ENCODE measurements at regions not wholly inside any gene's neighbourhood (a gene's known extent, or its start where the extent isn't known, plus 50 kb on each side); places are given as distances from the start of the nearest gene placed in this dataset.

DNA sequence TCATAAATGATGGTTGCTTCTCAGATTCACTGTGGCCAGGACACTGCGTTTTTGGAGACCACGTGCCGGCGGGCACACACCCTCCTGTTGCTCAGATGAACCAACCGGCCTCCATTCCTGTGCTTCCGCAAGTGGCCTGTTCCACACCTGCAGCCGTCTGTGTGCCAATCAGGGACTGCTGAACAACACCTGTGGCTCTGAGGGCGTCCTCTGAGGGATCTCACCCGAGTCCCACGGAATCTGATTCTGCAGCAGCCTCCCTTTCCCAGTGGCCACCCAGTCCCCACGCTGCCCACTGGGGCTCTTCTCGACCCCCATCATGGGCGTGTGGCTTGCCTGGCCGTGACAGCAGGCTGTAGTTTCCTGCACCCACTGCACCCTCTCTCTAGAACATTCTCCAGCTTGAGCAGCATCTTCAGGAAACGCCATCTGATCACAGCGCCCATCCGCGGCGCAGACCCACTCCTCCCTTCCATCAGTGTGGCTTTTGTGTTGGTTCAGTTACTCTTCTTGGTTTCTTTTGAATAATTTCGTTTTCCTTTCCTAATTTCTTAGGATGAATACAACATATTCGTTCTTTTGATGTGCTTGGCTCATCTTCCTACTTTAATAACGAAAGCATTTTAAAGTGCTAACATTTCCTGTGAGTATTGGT, 65.1 kb upstream of the SLC22A11 start:
- DNase-seq (no peak), ATAC-seq (no peak)
- intact Hi-C loops (cut with DNase I): no loop called here

DNA sequence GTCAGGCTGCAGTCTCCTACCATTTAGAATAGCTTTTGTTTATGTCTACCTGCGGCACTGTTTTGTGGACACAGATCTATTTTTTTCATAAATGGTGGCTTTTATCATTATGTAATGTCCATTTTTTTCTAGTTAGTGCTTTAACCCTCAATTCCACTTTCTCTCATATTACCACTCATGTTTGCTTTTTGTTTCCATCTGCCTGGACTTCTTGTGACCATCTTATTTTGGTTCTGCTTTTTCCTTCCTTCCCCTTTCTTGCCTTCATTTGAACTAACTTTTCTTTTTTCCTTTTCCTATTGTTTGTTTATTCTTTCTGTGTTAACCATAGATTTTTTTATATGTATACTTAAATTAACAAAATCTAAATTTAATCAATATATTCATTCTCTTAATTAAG, 63.2 kb upstream of the SLC22A11 start:
- ATAC-seq (no peak), DNase-seq (no peak)
- intact Hi-C loops (cut with DNase I): no loop called here

GRCh38 chr11:64498136-64498535, 57.6 kb upstream of the SLC22A11 start:
- DNase-seq: no peak
- no peak for ATAC-seq

GRCh38 chr11:64499261-64500004, 56.3 kb upstream of the SLC22A11 start:
- intact Hi-C loops (cut with DNase I): no loop called here
- ATAC-seq (no peak), DNase-seq (no peak)

More at GRCh38 chr11:64498136-64498535, 57.6 kb upstream of the SLC22A11 start:
- intact Hi-C loops (cut with DNase I): no loop called here

- DNase-seq: no peak
- intact Hi-C loops (cut with DNase I): no loop called here
- ATAC-seq: no peak
These were observed 55.3 kb upstream of the SLC22A11 start for GRCh38 chr11:64500176-64501013.

- DNase-seq: no peak
- no peak for ATAC-seq
- intact Hi-C loops (cut with DNase I): no loop called here
These were observed 54.0 kb upstream of the SLC22A11 start for GRCh38 chr11:64501500-64502427.

DNA sequence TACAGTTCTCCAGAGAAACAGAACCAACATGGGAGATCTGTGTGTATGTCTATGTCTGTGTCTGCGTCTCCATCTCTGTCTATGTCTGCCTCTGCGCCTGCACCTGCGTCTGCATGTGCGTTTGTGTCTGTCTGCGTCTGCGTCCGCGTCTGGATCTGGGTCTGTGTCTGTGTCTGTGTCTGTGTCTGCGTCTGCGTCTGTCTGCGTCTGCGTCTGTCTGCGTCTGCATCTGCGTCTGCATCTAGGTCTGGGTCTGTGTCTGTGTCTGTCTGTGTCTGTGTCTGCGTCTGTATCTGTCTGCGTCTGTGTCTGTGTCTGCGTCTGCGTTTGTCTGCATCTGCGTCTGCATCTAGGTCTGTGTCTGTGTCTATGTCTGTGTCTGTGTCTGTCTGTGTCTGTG, 53.1 kb upstream of the SLC22A11 start:
- no peak for ATAC-seq
- intact Hi-C loops (cut with DNase I): no loop called here
- DNase-seq: no peak

GRCh38 chr11:64503186-64503753, 52.5 kb upstream of the SLC22A11 start:
- no peak for DNase-seq
- ATAC-seq: no peak
- intact Hi-C loops (cut with DNase I): no loop called here

DNA sequence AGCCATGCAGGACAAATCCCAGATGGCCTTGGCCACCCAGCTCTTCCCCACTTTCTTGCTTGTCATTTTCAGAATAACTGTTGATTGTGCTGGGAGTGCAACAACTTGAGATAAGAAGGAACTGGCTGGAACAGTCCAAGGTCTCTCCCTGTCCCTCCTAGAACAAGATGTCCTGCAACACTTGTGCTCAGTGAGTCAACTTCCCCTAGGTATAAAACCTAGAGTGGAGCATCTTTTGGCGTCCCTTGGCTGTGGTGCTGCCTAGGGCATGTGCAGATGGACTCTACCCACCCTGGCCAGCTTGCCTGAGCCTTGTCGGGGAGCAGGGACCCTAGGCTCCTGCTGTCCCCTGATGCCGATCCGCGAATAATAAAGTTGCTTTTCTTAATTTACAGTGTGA, 50.7 kb upstream of the SLC22A11 start:
- no peak for ATAC-seq
- intact Hi-C loops (cut with DNase I): no loop called here
- no peak for DNase-seq
